SIG-M5 treated with dmso at 0.1 percent for 504 hours (cell line): ENCODE measurements at regions not wholly inside any gene's neighbourhood (a gene's known extent, or its start where the extent isn't known, plus 50 kb on each side); places are given as distances from the start of the nearest gene placed in this dataset.
"Not testable (repeated sequence)": the region's sequence is repeated elsewhere in the genome, so short reads cannot be mapped to it uniquely, and the experiment has no call there.

Experiments used
- DNase-seq: peaks from one replicate; lab custom pipeline; 2025; ENCODE audit not compliant: unreplicated experiment; lab: John Stamatoyannopoulos, UW

DNA sequence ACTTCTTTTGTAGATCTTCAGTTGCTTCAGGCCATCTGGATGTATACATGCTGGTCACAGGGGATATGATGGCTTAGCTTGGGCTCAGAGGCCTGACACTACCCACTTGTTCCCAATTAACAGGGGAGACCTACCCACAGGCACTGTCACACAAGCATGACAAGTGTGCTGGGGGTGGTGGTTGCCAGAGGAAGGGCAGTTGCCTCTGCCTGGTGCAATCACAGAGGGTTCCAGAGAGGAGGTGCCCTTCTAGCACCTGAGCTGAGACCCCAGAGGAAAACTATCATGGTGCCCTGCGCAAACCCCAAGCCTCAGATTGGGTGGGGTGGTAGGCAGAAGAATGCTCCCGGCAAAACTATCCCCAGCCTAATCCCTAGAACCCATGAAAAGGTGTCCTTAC is 65.6 kb upstream of the NANOS1 start:
- DNase-seq = no peak

DNA sequence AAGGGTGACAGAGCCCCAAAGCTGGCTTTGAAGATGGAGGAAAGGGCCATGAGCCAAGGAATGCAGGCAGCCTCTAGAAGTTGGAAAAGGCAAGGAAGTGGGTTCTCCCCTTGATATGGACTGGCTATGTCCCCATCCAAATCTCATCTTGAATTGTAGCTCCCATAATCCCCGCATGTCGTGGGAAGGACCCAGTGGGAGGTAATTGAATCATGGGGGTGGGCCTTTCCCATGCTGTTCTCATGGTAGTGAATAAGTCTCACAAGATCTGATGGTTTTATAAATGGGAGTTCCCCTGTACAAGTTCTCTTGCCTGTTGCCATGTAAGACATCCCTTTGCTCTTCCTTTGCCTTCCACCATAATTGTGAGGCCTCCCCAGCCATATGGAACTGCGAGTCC is 65.0 kb upstream of the NANOS1 start:
- DNase-seq = not testable (repeated sequence)

DNA sequence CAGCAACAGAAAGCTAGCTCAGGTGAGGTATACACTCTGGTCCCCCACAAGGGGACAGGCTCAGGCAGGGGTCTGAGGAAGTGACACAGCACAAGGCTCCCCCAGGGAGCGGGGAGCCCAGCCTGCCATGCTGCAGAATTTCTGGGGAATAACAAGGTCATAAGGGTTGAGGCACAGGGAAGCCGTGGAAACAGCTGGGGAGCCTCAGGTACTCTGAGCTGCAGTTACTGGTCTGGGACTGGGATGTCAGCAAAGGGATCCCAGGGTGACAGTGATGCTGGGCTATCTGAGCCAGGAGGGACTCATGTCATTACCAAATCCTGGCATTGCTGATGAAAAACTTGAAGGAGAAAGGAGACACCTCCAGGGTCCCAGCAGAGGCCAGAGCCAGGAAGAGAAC is 64.4 kb upstream of the NANOS1 start:
- no peak for DNase-seq

DNA sequence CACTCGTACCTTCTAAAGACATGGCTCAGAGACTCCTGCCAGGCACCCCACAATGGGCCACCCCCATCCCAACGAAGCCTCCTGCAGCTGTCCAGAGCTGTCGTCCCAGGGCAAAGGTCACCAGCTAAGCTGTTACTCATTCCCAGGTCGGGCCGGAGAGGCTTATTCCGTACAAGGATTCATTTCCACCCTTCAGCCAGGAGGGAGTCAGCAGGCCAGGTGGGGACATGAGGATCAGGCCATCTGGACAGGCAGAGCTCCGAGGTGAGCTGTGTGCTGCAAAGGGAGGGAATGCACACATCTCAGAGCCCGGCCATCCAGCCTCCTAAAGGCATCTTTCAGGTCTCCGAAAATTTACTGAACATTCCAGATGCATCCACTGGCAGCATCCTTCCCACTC is 63.9 kb upstream of the NANOS1 start:
- DNase-seq = no peak

DNA sequence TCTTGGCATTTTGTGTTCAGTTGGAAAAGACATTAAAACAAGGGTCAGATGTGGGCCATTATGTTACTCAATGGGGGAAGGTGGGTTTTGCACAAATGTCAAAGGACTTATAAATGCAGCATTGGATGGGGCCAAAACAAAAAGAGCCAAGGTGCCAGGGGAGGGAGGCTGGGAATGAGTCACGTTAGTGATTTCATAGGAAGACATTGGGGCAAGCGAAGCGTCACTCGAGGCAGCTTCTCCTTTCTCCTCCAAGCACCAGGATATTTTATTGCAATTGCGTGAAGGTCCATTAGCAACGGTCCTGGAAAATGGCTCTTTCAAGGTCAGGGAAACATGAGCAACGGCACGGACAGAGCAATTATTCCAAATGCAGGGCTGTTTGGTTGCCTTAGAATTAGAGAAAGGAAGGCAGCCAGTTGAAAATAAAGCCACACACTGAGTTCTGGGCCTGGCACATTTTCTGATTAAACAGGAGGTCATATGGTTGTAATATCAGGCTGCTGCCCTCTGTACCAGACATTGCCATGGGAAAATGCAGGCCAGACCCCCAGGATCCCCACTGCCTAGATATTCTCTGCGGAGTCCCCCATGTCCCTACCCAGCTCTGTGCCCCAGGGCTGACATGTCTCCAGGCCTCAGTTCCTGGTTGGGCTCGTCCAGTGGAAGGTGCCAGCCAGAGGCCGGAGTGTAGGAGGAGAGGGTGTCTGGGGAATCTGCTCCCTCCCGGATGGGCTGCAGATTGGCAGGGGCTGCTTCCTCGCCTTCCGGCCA is 63.3 kb upstream of the NANOS1 start:
- DNase-seq = no peak

DNA sequence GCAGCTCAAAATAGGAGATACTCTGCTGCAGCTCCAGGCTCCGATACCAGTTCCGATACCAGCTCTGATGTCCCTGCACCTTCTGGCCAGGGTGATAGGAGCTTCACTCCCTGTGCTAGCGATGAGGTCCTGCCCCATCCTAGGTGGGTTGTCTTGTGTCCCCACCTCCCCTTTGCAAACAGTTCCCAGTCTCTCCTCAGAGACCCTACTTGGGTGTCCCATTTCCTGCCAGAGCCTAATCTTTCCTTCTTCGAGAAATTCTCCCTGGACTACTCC is 62.7 kb upstream of the NANOS1 start:
- DNase-seq = no peak

DNA sequence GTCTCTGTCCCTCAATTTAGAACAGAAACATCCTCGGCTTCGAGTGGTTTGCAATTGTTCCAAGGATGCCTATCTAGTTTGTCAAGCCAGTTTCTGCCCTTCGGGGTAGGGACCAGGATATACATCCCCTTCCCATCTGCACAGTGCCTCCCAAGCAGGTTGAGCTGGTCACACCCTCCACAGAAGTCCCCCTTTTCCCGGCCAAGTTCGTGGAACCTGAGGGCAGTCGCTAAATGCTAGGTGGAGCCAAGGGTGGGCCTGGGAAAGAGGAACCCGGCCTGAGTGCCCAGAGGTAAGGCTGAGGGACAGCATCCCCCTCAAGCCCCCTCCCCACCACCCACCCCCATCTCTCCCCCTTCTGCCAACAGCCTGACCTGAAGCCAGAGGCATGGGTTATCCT is 62.4 kb upstream of the NANOS1 start:
- no peak for DNase-seq

DNA sequence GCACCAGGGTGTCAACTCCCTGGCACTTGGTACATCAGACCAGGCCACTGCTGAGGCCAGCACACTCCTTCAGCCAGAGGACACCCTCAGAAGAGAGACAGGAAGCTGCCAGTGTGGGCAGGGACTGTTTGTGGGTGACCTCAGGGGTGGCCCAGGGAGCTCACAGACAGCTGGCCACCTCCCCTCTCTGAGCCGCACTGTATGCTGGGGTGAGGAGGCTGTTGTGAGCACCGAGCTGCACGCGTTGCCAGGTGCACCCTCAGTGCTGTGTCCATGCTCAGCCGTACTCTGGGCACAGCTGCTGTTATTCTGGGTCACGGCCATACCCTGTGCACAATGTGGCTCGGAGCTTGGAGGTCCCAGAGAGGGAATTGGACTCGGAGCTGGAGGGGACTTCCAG is 61.5 kb upstream of the NANOS1 start:
- DNase-seq = no peak

DNA sequence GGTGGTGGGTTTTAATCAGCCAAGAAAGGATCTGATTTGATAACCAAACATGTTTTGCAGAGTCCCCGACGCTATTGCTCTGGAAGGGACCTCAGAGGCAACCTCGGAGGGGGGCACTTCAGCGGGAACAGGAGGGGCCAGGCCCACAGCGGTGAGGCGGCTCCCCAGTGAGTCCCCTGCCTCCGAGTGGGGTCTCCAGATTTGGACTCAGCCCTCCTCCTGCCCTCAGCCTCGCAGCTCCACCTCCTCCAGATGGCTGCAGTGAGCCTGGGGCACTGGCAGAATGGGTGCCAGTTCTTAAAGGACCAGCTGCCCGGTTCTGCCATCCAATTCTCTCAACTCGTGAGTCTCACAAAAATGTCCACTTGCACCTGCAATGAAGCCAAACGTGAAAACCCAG is 61.0 kb upstream of the NANOS1 start:
- DNase-seq = no peak

DNA sequence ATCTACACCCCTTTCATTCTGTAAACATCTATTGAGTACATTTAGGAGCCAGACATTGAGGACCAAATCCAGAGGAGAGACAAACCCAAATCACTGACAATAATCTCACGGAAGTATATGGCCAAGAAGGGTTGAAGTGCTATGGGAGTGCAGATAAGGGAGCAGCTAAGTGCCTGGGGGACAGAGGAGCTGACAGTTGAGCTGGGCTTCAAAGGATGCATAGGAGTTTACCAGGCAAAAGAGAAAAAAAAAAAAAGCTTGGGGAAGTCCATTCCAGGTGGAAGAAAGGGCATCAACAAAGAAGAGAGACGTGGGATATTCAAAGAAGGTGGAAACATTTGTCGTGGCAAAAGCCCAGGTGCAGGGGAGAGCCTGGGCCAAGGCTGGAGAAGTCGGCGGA is 60.5 kb upstream of the NANOS1 start:
- no peak for DNase-seq

DNA sequence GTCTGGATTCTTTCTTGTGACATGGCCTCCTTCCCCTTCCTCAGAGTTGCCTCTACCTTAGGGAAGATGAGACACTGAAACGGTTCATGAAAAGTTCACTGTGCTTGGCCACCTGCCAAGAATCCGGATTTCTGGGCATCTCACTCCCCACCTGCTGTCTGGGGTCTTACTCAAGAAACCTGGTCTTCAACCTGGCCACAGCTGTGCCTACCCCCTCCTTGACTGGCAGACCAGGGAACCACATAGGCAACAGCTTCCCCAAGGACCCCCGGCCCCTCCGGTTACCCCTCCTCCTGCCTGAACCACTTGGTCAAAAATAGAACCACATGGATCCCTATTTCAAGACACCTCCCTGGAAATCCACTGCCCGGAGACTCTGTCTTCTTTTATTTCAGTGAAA is 58.7 kb upstream of the NANOS1 start:
- DNase-seq = no peak

DNA sequence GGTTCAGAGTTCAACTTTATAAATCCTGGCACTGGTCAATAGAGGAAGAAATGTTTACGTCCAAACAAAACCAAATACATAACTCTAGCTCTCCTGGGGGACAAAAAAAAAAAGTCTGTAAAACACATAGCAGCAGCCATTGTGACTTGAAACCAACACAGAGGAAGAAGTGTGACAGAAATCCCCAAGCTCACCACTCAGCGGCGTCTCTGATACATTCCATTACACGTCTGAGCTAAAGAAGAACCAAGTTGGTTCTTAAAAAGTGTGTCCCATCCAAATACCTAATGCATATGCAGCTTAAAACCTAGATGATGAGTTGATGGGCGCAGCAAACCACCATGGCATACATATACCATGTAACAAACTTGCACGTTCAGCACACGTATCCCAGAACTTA is 58.3 kb upstream of the NANOS1 start:
- no peak for DNase-seq

DNA sequence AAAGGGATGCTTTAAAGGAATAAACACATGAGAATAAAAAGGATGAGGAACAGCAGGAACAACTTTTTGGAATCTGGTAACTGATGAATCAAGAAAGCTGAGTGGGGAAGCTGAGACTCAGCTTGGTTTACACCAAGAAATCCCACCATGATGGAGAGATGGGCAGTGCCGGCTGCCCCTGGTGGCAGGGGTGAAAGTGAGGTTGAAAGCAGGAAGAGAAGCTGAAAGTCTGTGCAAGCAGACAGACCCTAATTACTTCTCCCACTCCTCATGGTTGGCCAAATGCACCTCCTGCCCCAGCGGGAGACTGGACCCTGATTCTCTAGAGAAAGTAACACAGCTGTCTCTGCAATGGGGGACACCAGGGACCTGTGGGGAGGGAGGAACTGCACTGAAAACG is 57.6 kb upstream of the NANOS1 start:
- DNase-seq = no peak

DNA sequence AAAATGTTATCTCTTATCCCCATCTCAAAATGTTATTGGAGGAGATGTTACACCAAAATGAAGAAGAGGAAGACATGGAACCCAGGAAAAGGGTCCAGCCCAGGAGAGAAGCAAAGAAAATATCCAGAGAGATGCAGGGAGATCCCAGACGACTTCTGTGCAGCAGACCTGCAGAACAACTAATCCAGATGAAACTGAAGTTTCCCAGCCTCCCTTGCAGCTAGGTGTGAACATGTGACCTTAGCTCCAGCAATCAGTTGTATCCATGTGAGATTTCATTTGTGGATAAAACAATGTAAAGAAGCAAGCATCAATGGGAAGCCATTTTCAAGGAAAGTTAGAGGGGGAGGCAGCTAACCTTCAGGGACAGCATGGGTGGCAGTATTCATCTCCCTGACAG is 55.8 kb upstream of the NANOS1 start:
- no peak for DNase-seq

DNA sequence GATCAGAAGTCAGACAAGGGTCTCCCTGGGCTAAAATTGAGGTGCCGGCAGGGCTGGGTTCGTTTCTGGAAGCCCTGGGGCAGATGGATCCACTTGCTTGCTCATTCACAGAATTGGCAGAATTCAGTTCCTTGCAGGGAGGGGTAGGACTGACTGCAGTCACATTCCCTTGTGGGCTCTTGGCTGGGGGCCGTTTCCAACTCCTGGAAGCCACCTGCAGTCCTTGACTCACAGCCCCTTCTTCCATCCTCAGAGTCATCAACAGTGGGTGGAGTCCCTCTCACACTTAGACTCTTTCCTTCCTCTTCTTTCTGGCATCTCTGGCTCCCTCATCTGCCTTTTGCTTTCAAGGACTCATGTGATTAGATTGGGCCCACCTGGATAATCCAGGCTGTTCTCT is 54.6 kb upstream of the NANOS1 start:
- DNase-seq = no peak

DNA sequence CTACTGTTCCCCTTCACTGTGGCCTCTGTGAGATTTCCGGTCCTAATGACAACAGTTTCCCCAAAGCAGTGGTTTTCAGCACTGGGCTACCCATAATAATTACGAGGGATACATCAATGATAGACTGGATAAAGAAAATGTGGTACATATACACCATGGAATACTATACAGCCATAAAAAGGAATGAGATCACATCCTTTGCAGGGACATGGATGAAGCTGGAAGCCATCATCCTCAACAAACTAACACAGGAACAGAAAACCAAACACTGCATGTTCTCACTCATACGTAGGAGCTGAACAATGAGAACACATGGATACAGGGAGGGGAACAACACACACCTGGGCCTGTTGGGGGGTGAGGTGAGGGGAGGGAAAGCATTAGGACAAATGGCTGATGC is 53.3 kb upstream of the NANOS1 start:
- DNase-seq = not testable (repeated sequence)

DNA sequence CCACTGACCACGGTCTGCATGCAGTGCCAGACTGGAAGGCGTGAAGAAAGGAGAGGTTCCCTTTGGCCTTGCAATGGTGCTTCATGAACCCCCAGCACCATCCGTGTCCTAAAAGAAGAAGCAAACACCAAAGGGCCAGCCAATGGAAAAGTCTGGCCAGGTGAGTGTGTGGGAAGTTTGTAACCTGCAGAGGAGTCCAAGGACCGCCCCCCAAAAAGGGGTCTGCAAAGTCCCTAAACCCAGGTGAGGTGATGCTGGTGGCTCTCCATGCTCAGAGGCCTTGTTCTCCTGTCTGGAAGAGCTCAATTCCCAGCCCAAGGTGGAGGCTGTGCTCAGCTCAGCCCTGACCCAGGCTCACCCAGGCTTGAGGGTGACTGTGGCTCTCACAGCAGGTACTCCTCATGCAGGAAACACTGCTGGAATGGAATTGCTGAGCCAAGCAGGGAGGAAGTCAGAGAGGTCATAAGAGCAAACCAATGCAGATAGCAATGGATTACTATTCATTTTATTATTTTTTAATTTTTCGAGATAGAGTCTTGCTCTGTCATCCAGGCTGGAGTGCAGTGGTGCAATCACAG is 52.4 kb upstream of the NANOS1 start:
- DNase-seq = no peak

DNA sequence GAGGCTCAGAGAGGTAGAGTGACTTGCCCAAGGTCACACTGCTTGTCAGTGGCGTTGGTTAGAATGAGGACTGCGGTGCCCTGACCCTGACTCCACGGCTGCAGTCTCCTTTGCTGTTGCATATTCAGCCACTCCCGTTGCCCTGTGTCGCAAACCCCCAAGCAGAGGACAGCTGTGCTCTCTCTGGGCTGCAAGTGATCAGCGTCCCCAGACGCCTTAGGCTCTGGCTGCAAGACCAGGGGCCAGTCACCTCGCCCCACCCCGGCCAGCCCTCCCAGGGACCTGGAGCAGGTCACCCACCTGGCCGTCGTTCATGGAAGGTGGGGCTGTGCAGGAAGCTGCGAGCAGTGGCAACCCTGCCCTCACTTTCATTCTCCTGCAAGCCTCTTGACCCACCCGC is 51.7 kb upstream of the NANOS1 start:
- no peak for DNase-seq

DNA sequence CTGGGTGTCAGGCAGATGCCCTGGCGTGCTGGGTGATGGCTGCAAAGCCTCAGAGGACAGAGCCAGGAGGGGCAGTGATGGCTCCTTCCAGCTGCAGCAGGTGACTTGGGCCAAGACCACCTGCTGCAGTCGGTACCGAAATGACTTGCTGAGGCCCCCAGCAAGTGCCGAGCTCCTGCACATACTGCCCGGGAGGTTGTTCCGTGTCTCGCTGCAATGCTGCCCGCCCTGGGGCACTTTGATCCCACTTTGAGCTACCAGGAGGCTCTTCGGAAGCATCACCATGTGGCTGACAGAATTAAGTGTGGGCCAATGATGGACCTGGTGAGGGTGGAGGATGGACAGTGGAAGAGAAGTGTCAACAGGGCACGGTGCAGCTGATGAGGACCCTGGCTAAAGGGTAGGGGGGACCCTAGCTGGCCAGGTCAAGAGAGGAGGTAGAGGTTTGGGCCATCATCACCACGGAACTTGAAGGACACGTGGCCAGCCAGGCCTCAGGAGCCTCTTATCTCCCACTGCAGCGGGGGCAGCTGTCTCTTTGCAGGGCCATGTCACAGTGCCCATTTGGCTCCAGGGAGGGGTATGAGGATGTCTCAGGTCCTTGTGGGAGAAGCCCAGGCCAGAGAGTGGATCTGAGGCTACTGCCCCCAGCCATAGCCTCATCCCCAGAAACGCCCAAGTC is 51.1 kb upstream of the NANOS1 start:
- no peak for DNase-seq

DNA sequence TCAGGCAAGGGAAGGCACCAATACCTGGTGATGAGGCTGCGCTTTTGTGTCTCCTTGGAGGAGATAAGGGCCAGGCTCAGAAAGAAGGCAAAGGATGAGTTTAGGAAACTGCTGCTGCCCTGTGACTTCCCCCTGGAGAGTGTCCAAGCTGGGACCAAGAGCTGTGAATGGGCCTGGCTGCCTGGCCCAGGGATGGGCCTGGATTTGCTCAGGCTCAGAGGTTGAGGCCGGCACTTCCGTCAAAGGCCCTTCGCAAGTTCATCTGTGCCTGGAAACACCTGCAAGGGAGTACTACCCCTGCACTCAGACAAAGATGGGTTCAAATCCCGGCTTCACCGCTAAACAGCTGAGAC is 50.5 kb upstream of the NANOS1 start:
- DNase-seq = no peak

DNA sequence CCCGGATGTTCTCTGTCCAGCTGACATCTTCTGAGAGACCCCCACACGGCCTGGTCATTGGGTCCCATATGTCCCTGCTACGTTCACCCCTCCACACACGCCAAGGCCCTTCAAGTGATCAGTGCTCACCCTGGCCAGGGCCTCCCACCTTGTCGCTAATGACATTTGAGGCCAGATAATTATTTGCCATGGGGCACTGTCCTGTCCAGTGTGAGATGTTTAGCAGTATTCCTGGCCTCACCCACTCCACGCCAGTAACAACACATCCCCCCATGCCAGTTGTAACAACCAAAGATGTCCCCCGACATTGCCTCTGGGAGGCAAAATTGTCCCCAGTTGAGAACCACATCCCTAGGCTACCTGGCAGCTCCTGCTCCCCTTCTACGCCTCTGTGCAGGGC is 49.9 kb upstream of the NANOS1 start:
- no peak for DNase-seq
